GM19395 (cell line): ENCODE measurements at regions not wholly inside any gene's neighbourhood (a gene's known extent, or its start where the extent isn't known, plus 50 kb on each side); places are given as distances from the start of the nearest gene placed in this dataset.

Experiments
- ATAC-seq: cut with Tn5 transposase; IDR thresholded peaks from one replicate; pipeline ENCODE4 v1.9.1; 2021; ENCODE audit warnings: mild to moderate bottlenecking, moderate library complexity; ENCODE audit not compliant: unreplicated experiment

GRCh38 chr1:37237948-37238347, 203.6 kb upstream of the GRIK3 start:
- no peak for ATAC-seq

GRCh38 chr1:37238364-37239224, 204.3 kb upstream of the GRIK3 start:
- ATAC-seq = no peak

- no peak for ATAC-seq
These were observed 205.0 kb upstream of the GRIK3 start for GRCh38 chr1:37239225-37239740.

GRCh38 chr1:37240897-37241296, 206.6 kb upstream of the GRIK3 start:
- ATAC-seq = no peak

- no peak for ATAC-seq
These were observed 208.2 kb upstream of the GRIK3 start for GRCh38 chr1:37242501-37242900.

- ATAC-seq = no peak
These were observed 209.2 kb upstream of the GRIK3 start for GRCh38 chr1:37243368-37244082.

GRCh38 chr1:37244083-37244480, 209.8 kb upstream of the GRIK3 start:
- ATAC-seq = no peak

- ATAC-seq = no peak
These were observed 210.5 kb upstream of the GRIK3 start for GRCh38 chr1:37244815-37245214.

GRCh38 chr1:37246631-37247030, 212.3 kb upstream of the GRIK3 start:
- ATAC-seq = no peak

GRCh38 chr1:37250371-37250770, 216.1 kb upstream of the GRIK3 start:
- no peak for ATAC-seq

- ATAC-seq = no peak
These were observed 219.1 kb upstream of the ZC3H12A start for GRCh38 chr1:37255136-37255795.

GRCh38 chr1:37255868-37256267, 218.5 kb upstream of the ZC3H12A start:
- no peak for ATAC-seq

GRCh38 chr1:37257646-37258045, 216.7 kb upstream of the ZC3H12A start:
- no peak for ATAC-seq

GRCh38 chr1:37258068-37258467, 216.3 kb upstream of the ZC3H12A start:
- no peak for ATAC-seq

GRCh38 chr1:37259019-37259418, 215.4 kb upstream of the ZC3H12A start:
- ATAC-seq = no peak

- ATAC-seq = no peak
These were observed 213.3 kb upstream of the ZC3H12A start for GRCh38 chr1:37261129-37261528.

- no peak for ATAC-seq
These were observed 211.8 kb upstream of the ZC3H12A start for GRCh38 chr1:37262439-37263170.

GRCh38 chr1:37265156-37265555, 209.2 kb upstream of the ZC3H12A start:
- no peak for ATAC-seq

GRCh38 chr1:37265786-37266667, 208.4 kb upstream of the ZC3H12A start:
- no peak for ATAC-seq
